OCI-LY1 (cell line): ENCODE measurements at regions not wholly inside any gene's neighbourhood (a gene's known extent, or its start where the extent isn't known, plus 50 kb on each side); places are given as distances from the start of the nearest gene placed in this dataset.

Experiments used
- EZH2 ChIP-seq: fragments of 200-600 bp; sonication (generic), shearing (Covaris generic); IDR thresholded peaks from 2 replicates; pipeline ENCODE4 v1.8.0; 2017; ENCODE audit warnings: borderline replicate concordance, mixed run types, mild to moderate bottlenecking, antibody characterized with exemption, low read length, moderate library complexity, mixed read lengths
- TF ChIP-seq, protein P1 (sequence below): fragments of 200-600 bp; sonication (generic), shearing (Covaris generic); IDR thresholded peaks from 2 replicates; pipeline ENCODE4 v1.5.1; 2017; ENCODE audit warnings: mild to moderate bottlenecking, antibody characterized with exemption, low read length, moderate library complexity, mixed read lengths

DNA sequence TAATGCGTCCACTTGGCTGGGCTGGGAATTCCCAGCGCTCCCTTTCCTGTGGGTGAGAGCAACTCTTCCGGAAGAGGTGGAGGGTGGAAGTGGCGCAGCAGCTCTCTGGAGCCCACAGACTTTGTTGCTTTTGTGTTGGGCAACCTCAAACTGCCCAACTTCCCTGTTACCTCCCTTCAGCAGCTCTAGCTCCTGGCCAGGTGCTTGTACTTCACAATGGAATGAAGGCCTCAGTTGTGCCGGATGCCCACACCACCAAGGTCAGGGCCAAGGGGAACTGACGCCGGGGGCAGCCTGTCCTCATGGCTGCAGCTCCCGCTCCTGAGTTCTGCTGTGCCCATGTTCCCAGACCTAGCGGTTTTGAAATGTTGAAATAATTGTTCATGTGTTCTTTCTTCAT lies 322.9 kb downstream of the GALR1 start:
- TF ChIP-seq, protein P1, sequence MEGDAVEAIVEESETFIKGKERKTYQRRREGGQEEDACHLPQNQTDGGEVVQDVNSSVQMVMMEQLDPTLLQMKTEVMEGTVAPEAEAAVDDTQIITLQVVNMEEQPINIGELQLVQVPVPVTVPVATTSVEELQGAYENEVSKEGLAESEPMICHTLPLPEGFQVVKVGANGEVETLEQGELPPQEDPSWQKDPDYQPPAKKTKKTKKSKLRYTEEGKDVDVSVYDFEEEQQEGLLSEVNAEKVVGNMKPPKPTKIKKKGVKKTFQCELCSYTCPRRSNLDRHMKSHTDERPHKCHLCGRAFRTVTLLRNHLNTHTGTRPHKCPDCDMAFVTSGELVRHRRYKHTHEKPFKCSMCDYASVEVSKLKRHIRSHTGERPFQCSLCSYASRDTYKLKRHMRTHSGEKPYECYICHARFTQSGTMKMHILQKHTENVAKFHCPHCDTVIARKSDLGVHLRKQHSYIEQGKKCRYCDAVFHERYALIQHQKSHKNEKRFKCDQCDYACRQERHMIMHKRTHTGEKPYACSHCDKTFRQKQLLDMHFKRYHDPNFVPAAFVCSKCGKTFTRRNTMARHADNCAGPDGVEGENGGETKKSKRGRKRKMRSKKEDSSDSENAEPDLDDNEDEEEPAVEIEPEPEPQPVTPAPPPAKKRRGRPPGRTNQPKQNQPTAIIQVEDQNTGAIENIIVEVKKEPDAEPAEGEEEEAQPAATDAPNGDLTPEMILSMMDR, result no peak
- TF ChIP-seq EZH2, result no peak
